H1 (cell line): ENCODE measurements at regions not wholly inside any gene's neighbourhood (a gene's known extent, or its start where the extent isn't known, plus 50 kb on each side); places are given as distances from the start of the nearest gene placed in this dataset.

Source experiments
- CTCF ChIA-PET: fragments of 300-600 bp; sonication (Branson Sonifier 250); formaldehyde crosslinking; loops from one replicate; lab custom pipeline; 2021; ENCODE audit not compliant: partially characterized antibody; lab: Charles Lee
- POLR2A ChIA-PET: fragments of 300-600 bp; sonication (Branson Sonifier 250); formaldehyde crosslinking; loops from one replicate; lab custom pipeline; 2021; ENCODE audit warnings: inconsistent platforms; ENCODE audit not compliant: partially characterized antibody; lab: Charles Lee
- DNase-seq, 2 experiments: peaks; one replicate each; pipeline versions ENCODE4 v3.0.0 to v3.0.0-alpha.2; 2010 to 2022; ENCODE audit warnings: low spot score in 2 of 2, low read depth in 1 of 2, mixed read lengths in 1 of 2
- FAIRE-seq: peaks from 2 replicates; lab custom pipeline; 2011; peaks lifted over from hg19 to GRCh38; lab: Jason Lieb, UNC
- H2AFZ ChIP-seq: 2 replicates; pipeline ENCODE4 v1.8.1; 2012; ENCODE audit warnings: low read length, inconsistent platforms
- H2AK5ac ChIP-seq: 2 replicates; pipeline ENCODE4 v1.6.1; 2013; ENCODE audit warnings: low read depth, low read length
- H2BK120ac ChIP-seq: replicated peaks from 2 replicates; pipeline ENCODE3; 2013; ENCODE audit warnings: low read depth, low read length, inconsistent platforms
- H2BK12ac ChIP-seq: 2 replicates; pipeline ENCODE4 v1.6.1; 2013; ENCODE audit warnings: low read depth, low read length
- H2BK15ac ChIP-seq: 2 replicates; pipeline ENCODE4 v1.6.1; 2013; ENCODE audit warnings: low read length
- H2BK20ac ChIP-seq: 2 replicates; pipeline ENCODE4 v1.6.1; 2013; ENCODE audit warnings: low read length
- H2BK5ac ChIP-seq: 2 replicates; pipeline ENCODE4 v1.6.1; 2013; ENCODE audit warnings: low read depth, low read length
- H3K14ac ChIP-seq: 2 replicates; pipeline ENCODE4 v1.6.1; 2013; ENCODE audit warnings: inconsistent platforms; ENCODE audit not compliant: insufficient read length
- H3K18ac ChIP-seq: 2 replicates; pipeline ENCODE4 v1.6.1; 2013; ENCODE audit warnings: low read length; ENCODE audit errors: extremely low read depth
- H3K23ac ChIP-seq: 2 replicates; pipeline ENCODE4 v1.6.1; 2013; ENCODE audit warnings: inconsistent platforms; ENCODE audit not compliant: insufficient read length
- H3K23me2 ChIP-seq: 2 replicates; pipeline ENCODE4 v1.6.1; 2013; ENCODE audit warnings: low read depth, low read length
- H3K27ac ChIP-seq: 2 replicates; pipeline ENCODE4 v1.6.1; 2011; ENCODE audit warnings: low read depth, low read length, inconsistent platforms
- H3K27me3 ChIP-seq, 4 experiments: replicated peaks in 1 of 4; 1 replicate in 1 of 4; 2 replicates in 3 of 4; pipeline versions ENCODE4 v1.6.1 to v1.8.1; 2011 to 2013; ENCODE audit warnings: low read length in 3 of 4, mild to moderate bottlenecking in 3 of 4, inconsistent platforms in 2 of 4, mixed read lengths in 2 of 4, moderate library complexity in 1 of 4; ENCODE audit not compliant: control insufficient read depth in 3 of 4, insufficient read depth in 3 of 4; ENCODE audit errors: extremely low read depth in 1 of 4
- H3K36me3 ChIP-seq, 4 experiments: 2 replicates each; pipeline versions ENCODE4 v1.6.1 to v1.8.1; 2011 to 2013; ENCODE audit warnings: mild to moderate bottlenecking in 4 of 4, low read length in 3 of 4, moderate library complexity in 2 of 4, control low read depth in 1 of 4, inconsistent platforms in 1 of 4; ENCODE audit not compliant: insufficient read depth in 4 of 4, control insufficient read depth in 2 of 4
- H3K4ac ChIP-seq: replicated peaks from 2 replicates; pipeline ENCODE3; 2013; ENCODE audit warnings: low read length, low read depth, mixed read lengths, inconsistent platforms; ENCODE audit not compliant: insufficient read length
- H3K4me1 ChIP-seq, 4 experiments: replicated peaks in 1 of 4; 1 replicate in 1 of 4; 2 replicates in 3 of 4; pipeline versions ENCODE4 v1.6.1 to v1.8.1; 2011 to 2013; ENCODE audit warnings: low read length in 3 of 4, inconsistent platforms in 2 of 4, mixed read lengths in 1 of 4; ENCODE audit not compliant: insufficient read depth in 4 of 4, control insufficient read depth in 3 of 4
- H3K4me2 ChIP-seq, 2 experiments: 2 replicates each; pipeline versions ENCODE4 v1.6.1 to v1.8.1; 2011 to 2013; ENCODE audit warnings: low read depth in 2 of 2, low read length in 2 of 2, control low read depth in 1 of 2, inconsistent platforms in 1 of 2, mild to moderate bottlenecking in 1 of 2; ENCODE audit not compliant: insufficient read depth in 1 of 2
- H3K4me3 ChIP-seq, 4 experiments: fragments of 200-600, 300-600 bp in 1 of 4; sonication (generic), shearing (Covaris generic), sonication (Bioruptor Twin) in 1 of 4; 2 replicates each; pipeline versions ENCODE4 v1.5.1 to v1.8.1; 2011 to 2016; ENCODE audit warnings: low read length in 4 of 4, low read depth in 3 of 4, control low read depth in 2 of 4, inconsistent platforms in 2 of 4, mild to moderate bottlenecking in 2 of 4, mixed read lengths in 1 of 4, moderate library complexity in 1 of 4; ENCODE audit not compliant: insufficient read depth in 2 of 4; ENCODE audit errors: extremely low read depth in 1 of 4
- H3K56ac ChIP-seq: replicated peaks from 2 replicates; pipeline ENCODE3; 2013; ENCODE audit warnings: low read depth, mild to moderate bottlenecking, mixed read lengths, low read length, inconsistent platforms; ENCODE audit not compliant: insufficient read length
- H3K79me1 ChIP-seq: 2 replicates; pipeline ENCODE4 v1.6.1; 2013; ENCODE audit warnings: low read depth, low read length, control low read depth
- H3K79me2 ChIP-seq, 2 experiments: 2 replicates each; pipeline versions ENCODE4 v1.6.1 to v1.8.1; 2012 to 2013; ENCODE audit warnings: low read length in 2 of 2, mild to moderate bottlenecking in 2 of 2, inconsistent platforms in 1 of 2; ENCODE audit not compliant: insufficient read depth in 2 of 2, control insufficient read depth in 1 of 2
- H3K9ac ChIP-seq, 4 experiments: replicated peaks in 1 of 4; 1 replicate in 1 of 4; 2 replicates in 3 of 4; pipeline versions ENCODE4 v1.6.1 to v1.8.1; 2011 to 2013; ENCODE audit warnings: low read depth in 3 of 4, low read length in 3 of 4, control low read depth in 2 of 4, mild to moderate bottlenecking in 2 of 4, moderate library complexity in 2 of 4, inconsistent platforms in 1 of 4; ENCODE audit errors: extremely low read depth in 1 of 4
- H3K9me3 ChIP-seq, 2 experiments: 2 replicates each; pipeline versions ENCODE4 v1.6.1 to v1.8.1; 2012 to 2013; ENCODE audit warnings: mild to moderate bottlenecking in 2 of 2, moderate library complexity in 2 of 2, control low read depth in 1 of 2, inconsistent platforms in 1 of 2, low read depth in 1 of 2, low read length in 1 of 2, mixed read lengths in 1 of 2; ENCODE audit not compliant: insufficient read depth in 2 of 2
- H4K20me1 ChIP-seq, 2 experiments: replicated peaks in 1 of 2; 2 replicates each; pipeline versions ENCODE3 to v1.8.1; 2011 to 2013; ENCODE audit warnings: inconsistent platforms in 2 of 2, low read length in 2 of 2, mild to moderate bottlenecking in 1 of 2; ENCODE audit not compliant: insufficient read depth in 2 of 2, control insufficient read depth in 1 of 2
- H4K5ac ChIP-seq: 2 replicates; pipeline ENCODE4 v1.6.1; 2013; ENCODE audit warnings: low read length, low read depth, mixed read lengths, inconsistent platforms; ENCODE audit not compliant: insufficient read length
- H4K8ac ChIP-seq: 2 replicates; pipeline ENCODE4 v1.8.0; 2013; ENCODE audit warnings: mild to moderate bottlenecking, moderate library complexity, low read length, inconsistent platforms; ENCODE audit not compliant: insufficient read depth; ENCODE audit errors: extremely low read depth
- H4K91ac ChIP-seq: replicated peaks from 2 replicates; pipeline ENCODE3; 2013; ENCODE audit warnings: low read length, mixed read lengths, inconsistent platforms; ENCODE audit not compliant: insufficient read length
- BACH1 ChIP-seq: IDR thresholded peaks from 2 replicates; pipeline ENCODE4 v1.6.1; 2012; ENCODE audit warnings: low read length, improper control_type of control experiment
- E2F6 ChIP-seq: IDR thresholded peaks from 2 replicates; pipeline ENCODE4 v1.6.1; 2012; ENCODE audit warnings: inconsistent platforms
- RNF2 ChIP-seq: fragments of 200-900, 300-1000 bp; sonication (generic); IDR thresholded peaks from 2 replicates; pipeline ENCODE4 v1.7.1; 2016; ENCODE audit warnings: borderline replicate concordance, low read depth, mild to moderate bottlenecking, antibody characterized with exemption, low read length; ENCODE audit not compliant: poor library complexity, severe bottlenecking; ENCODE audit errors: missing control alignments
- SIN3A ChIP-seq, 2 experiments: IDR thresholded peaks in 1 of 2; conservative IDR thresholded peaks in 1 of 2; 2 replicates each; pipeline ENCODE4 v1.6.1; 2011 to 2012; ENCODE audit warnings: low read length in 2 of 2, improper control_type of control experiment in 1 of 2, low read depth in 1 of 2, mild to moderate bottlenecking in 1 of 2
- SIRT6 ChIP-seq: IDR thresholded peaks from one replicate; pipeline ENCODE4 v1.7.1; 2012; ENCODE audit warnings: low read length, inconsistent platforms
- SRF ChIP-seq: IDR thresholded peaks from 2 replicates; pipeline ENCODE4 v1.6.1; 2011; ENCODE audit warnings: mild to moderate bottlenecking, low read depth, low read length, moderate library complexity
- WGBS, 2 experiments: shearing (Covaris generic) in 1 of 2; methylation state at CpG; one replicate each; pipeline versions ENCODE4 v1.1.6 to v1.1.7; 2013 to 2015; ENCODE audit warnings: low lambda C conversion rate in 2 of 2, mixed read lengths in 2 of 2, inconsistent platforms in 1 of 2, low coverage in 1 of 2, missing lambda C conversion rate in 1 of 2; ENCODE audit not compliant: insufficient replicate concordance in 2 of 2, insufficient coverage in 1 of 2, insufficient read length in 1 of 2; ENCODE audit errors: extremely low coverage in 1 of 2, missing lambda C conversion rate in 1 of 2; 5-methylcytosine and 5-hydroxymethylcytosine counted together

DNA sequence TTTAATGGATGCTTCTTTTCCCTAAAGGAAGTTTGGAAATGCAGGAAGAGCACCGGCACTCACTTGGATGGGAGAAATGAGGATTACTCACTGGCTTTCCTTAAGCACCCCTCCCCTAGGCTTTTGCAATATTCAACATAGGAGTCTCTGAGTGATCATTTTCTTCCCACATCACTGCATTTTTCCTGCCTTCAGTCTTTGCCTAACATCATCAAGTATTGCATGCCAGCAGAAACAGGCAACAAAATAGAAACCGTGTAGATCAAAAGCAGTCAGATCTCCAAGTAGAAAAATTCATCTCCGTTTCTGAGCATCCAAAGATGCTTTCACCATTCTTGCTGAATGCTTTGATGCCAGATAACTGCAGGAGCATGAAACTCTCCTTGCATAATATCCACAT, 119.9 kb downstream of the ADCYAP1R1 start:
- no peak overlapping the region for H4K5ac ChIP-seq
- no peak overlapping the region for H3K56ac ChIP-seq
- H3K4me3 ChIP-seq, result no peak overlapping the region
- H3K36me3 ChIP-seq, result no peaks in the 10 kb centered on the region
- no peak overlapping the region for H3K9ac ChIP-seq
- no peak overlapping the region for H3K23ac ChIP-seq
- 86% methylated on average over 3 of the region's 3 CpGs; no CpG with 5 or more reads in 1 of the 2 experiments for whole genome bisulfite sequencing, 2 experiments
- CTCF ChIA-PET, result interaction anchor here (0.5 to 2.3 kb wide), 5 partner anchors 38 to 477 kb away, joined by 3 to 6 read pairs (median 3); no protein-coding TSS in a partner anchor
- no peak overlapping the region for H4K8ac ChIP-seq
- no peak for FAIRE-seq
- H3K4ac ChIP-seq, result no peak overlapping the region
- H2BK5ac ChIP-seq, result no peak overlapping the region
- H3K9me3 ChIP-seq, result no peaks in the 10 kb centered on the region
- H2BK12ac ChIP-seq, result no peak overlapping the region
- POLR2A ChIA-PET, result no interaction called here
- no peak overlapping the region for H2AK5ac ChIP-seq
- no peaks in the 10 kb centered on the region for H3K23me2 ChIP-seq
- H3K27me3 ChIP-seq, result no peaks in the 10 kb centered on the region
- no peak overlapping the region for H4K91ac ChIP-seq
- no peak for TF ChIP-seq SRF
- no peak for TF ChIP-seq SIN3A (conservative IDR thresholded peaks at IDR 0.05 in 1 of 2, IDR thresholded peaks at IDR 0.05 in 1 of 2; ENCODE audit: low read depth in 1 of 2, low read length in 2 of 2)
- no peak for TF ChIP-seq RNF2
- no peak for TF ChIP-seq E2F6
- no peak for TF ChIP-seq BACH1
- no peak for TF ChIP-seq SIRT6
- no peak overlapping the region for H3K18ac ChIP-seq
- no peak overlapping the region for H3K14ac ChIP-seq
- H3K4me2 ChIP-seq, result no peak overlapping the region
- no peak overlapping the region for H2BK15ac ChIP-seq
- no peak overlapping the region for H2BK20ac ChIP-seq
- no peaks in the 10 kb centered on the region for H3K4me1 ChIP-seq
- no peaks in the 10 kb centered on the region for H3K79me1 ChIP-seq
- DNase-seq, result no peak
- no peaks in the 10 kb centered on the region for H3K79me2 ChIP-seq
- H4K20me1 ChIP-seq, result no peaks in the 10 kb centered on the region
- no peak overlapping the region for H2AFZ ChIP-seq
- no peak overlapping the region for H2BK120ac ChIP-seq
- H3K27ac ChIP-seq, result no peak overlapping the region
